ENCODE measurements at regions not wholly inside any gene's neighbourhood (a gene's known extent, or its start where the extent isn't known, plus 50 kb on each side); places are given as distances from the start of the nearest gene placed in this dataset.

DNA sequence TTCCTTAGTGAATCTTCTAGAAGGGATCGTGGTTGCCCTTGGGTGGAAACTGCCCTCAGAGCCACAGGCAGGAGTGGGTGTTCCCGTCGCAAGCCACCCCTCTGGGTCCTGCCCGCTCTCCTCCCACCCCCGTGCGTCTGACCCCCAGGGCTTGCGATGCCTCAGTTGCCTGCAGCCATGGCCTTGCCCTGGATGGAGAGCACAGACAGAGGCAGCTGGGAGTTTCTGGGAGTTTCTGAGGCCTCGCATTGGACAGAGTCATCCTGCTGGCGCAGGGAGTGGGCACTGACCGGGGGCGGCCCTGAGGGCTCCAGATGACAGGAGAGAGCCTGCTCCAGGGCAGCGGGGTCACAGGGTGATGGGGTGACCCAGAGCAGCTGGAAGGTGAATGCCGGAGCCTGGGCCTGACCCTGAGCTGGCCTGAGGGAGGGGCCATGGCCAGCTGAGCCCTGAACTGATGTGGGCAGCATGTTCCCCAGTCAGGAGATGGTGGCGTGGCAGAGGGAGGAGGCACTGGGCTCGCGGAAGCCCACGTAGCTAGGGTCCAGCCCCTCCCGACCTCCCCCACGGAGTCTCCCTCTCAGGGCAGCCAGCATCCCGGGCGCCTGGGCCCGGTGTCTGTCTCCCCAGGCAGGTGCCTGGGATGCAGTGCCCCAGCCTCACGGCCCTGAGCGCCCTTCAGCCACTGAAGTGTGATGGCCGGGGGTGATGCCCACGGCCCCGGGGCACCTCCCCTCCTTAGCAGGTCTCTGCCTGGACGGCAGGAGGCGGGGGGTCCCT lies 1236.2 kb downstream of the BRD1 start:
- Mint-ChIP-seq H3K4me1 (no peaks in the 10 kb centered on the region), H3K36me3 (ENCODE audit: low read depth) (no peaks in the 10 kb centered on the region), H3K9me3 (no peaks in the 10 kb centered on the region), H3K27ac (no peak overlapping the region), H3K27me3 (no peaks in the 10 kb centered on the region), H3K4me3 (no peak overlapping the region)
- ChIA-PET POLR2A (no interaction called here), CTCF (no interaction called here)
- no peak for DNase-seq

DNA sequence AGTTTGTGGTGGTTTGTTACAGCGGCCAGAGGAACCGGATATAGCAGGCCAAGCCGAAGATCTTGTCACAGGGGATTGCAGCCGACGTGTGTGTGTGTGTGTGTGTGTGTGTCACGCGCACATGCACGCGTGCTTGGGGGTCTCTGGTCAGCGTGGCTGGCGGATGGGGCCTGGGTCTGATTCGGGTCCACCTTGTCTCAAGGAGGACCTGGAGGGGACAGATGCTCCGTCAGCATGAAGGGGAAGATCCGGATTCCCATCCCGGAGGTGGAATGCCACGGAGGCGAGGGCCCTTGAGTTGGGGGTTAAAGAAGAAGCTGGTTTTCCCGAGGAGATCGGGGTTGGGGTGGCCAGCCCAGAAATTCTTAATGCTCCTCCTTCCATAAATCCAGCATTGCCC lies 1237.8 kb downstream of the BRD1 start:
- Mint-ChIP-seq H3K36me3 (ENCODE audit: low read depth) (no peaks in the 10 kb centered on the region), H3K27ac (no peak overlapping the region)

DNA sequence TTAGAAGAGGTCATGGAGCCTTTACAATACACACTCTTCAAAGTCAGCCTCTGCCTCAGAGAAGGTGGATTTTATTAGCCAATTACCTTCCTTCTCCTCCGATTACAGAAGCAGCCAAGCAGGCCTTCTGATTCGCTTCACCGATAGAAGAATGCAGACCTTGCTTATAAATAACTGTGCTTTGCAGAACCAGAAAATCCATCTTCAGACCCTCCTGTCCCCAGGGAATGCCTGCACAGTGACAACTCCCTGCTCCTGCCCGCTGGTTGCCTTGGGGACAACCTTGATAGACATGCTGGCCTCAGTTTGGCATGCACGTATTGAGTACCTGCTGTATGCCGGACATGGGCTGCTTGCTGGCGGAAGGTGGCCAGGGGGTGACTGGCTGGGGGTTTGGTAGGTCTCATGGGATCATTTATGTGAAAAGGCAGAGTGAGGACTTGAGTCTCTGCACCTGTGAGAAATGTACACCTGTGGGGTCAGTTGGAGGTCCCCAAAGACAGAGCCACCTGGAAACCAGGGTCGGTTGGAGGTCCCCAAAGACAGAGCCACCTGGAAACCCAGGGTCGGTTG lies 1238.7 kb downstream of the BRD1 start:
- DNase-seq: no peak
- ChIA-PET POLR2A (no interaction called here), CTCF (no interaction called here)
- no peaks in the 10 kb centered on the region for H3K9me3 Mint-ChIP-seq
- H3K27ac Mint-ChIP-seq: no peak overlapping the region
- H3K4me3 Mint-ChIP-seq: no peak overlapping the region
- H3K36me3 Mint-ChIP-seq (ENCODE audit: low read depth): no peaks in the 10 kb centered on the region
- no peaks in the 10 kb centered on the region for H3K27me3 Mint-ChIP-seq
- H3K4me1 Mint-ChIP-seq: no peaks in the 10 kb centered on the region

More for the DNA sequence above, 1237.8 kb downstream of the BRD1 start:
- Mint-ChIP-seq H3K4me3 (no peak overlapping the region), H3K27me3 (no peaks in the 10 kb centered on the region), H3K4me1 (no peaks in the 10 kb centered on the region), H3K9me3 (no peaks in the 10 kb centered on the region)
- ChIA-PET CTCF (no interaction called here), POLR2A (no interaction called here)
- no peak for DNase-seq

DNA sequence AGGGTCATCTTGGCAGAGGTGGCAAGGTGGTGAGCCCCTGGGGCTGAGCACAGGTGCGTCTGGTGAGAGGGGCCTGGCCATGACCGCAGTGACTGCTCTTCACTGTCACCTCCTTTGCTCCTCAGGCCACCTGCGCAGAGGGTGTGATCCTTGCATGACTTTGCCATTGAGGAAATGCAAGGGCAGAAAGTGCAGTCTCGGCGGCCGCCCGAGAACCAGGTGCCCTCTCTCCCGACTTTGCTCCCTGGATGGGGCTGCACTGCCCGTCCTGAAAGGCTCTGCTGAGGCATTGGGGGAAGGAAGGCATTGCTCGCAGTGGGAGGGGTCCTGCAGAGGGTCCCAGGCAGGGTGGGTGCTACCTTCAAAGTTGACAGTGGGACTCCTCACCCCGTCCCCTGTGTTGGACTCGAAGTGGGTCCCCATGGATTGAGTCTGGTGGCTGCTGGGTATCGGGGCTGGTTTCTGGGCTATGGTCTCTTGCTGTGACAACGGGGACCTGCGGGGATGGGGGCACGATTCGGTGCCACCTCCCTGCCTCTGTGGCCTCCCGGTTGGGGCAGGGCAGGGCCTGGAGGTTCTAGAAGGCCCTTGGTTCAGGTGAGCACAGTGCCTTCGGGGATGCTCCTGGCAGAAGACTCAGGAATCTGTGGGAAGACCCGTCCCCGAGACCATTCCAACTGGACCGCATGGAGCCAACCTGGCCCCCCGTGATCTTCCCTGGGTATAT lies 1239.4 kb downstream of the BRD1 start:
- DNase-seq: no peak
- Mint-ChIP-seq H3K9me3 (no peaks in the 10 kb centered on the region), H3K4me1 (no peaks in the 10 kb centered on the region), H3K4me3 (no peak overlapping the region), H3K36me3 (ENCODE audit: low read depth) (no peaks in the 10 kb centered on the region), H3K27ac (no peak overlapping the region), H3K27me3 (no peaks in the 10 kb centered on the region)
- ChIA-PET POLR2A (no interaction called here), CTCF (no interaction called here)

- no peaks in the 10 kb centered on the region for H3K4me1 Mint-ChIP-seq
- no peaks in the 10 kb centered on the region for H3K27me3 Mint-ChIP-seq
- POLR2A ChIA-PET: no interaction called here
- no peak overlapping the region for H3K4me3 Mint-ChIP-seq
- H3K27ac Mint-ChIP-seq: no peak overlapping the region
- no peaks in the 10 kb centered on the region for H3K9me3 Mint-ChIP-seq
- H3K36me3 Mint-ChIP-seq (ENCODE audit: low read depth): no peaks in the 10 kb centered on the region
- CTCF ChIA-PET: no interaction called here
- DNase-seq: no peak
Observed at GRCh38 chr22:48587236-48587865, 1240.3 kb downstream of the BRD1 start.

GRCh38 chr22:48586799-48587185 lies 1240.9 kb downstream of the BRD1 start:
- H3K36me3 Mint-ChIP-seq (ENCODE audit: low read depth): no peaks in the 10 kb centered on the region
- no peaks in the 10 kb centered on the region for H3K4me1 Mint-ChIP-seq
- ChIA-PET CTCF (no interaction called here), POLR2A (no interaction called here)
- no peak overlapping the region for H3K27ac Mint-ChIP-seq
- no peaks in the 10 kb centered on the region for H3K27me3 Mint-ChIP-seq
- no peak for DNase-seq
- H3K4me3 Mint-ChIP-seq: no peak overlapping the region
- no peaks in the 10 kb centered on the region for H3K9me3 Mint-ChIP-seq

DNA sequence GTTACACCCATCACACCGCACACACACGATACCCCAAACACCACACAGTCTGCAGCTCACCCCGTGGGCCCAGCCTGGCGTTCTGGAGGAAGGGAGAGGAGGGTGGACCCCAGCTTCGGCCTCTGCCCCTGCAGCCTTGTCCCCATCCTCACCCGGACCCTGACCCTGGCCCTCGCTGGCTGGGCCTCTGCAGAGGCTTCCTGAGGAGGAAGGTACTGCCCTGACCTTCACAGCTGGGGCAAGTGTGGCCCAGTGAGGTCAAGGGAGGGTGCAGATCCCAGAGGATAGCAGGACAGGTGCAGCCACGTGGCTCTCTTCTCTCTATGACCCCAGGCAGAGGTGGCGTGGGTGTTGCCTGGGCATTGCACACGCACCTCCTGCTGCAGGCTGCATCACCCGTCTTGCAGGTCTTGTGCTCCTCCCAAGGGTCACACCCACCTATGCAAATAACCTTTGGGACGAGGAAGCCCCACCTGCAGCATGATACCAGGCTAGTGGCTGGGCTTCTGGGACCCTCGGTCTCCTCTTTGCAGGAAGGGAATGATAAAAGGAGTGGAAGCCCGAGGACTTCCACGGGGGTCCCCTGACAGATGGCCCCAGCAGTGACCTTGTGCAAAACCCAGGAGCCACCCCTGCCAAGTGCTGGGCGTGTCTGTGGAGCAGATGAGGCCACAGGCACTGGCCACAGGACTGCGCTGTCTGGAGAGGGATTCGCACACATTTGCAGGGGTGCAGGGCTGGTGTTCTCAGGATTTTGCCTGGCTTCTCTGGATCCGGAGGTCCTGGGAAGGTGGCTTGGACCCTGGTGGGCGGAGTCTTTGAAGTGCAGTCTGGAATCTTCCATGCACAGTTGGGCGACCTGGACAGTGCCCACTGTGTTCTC lies 1241.5 kb downstream of the BRD1 start:
- DNase-seq: no peak
- H3K27me3 Mint-ChIP-seq: no peaks in the 10 kb centered on the region
- no peak overlapping the region for H3K4me3 Mint-ChIP-seq
- H3K4me1 Mint-ChIP-seq: no peaks in the 10 kb centered on the region
- CTCF ChIA-PET: no interaction called here
- H3K9me3 Mint-ChIP-seq: no peaks in the 10 kb centered on the region
- no peaks in the 10 kb centered on the region for H3K36me3 Mint-ChIP-seq (ENCODE audit: low read depth)
- H3K27ac Mint-ChIP-seq: no peak overlapping the region
- POLR2A ChIA-PET: no interaction called here

GRCh38 chr22:48584170-48584569 lies 1243.5 kb downstream of the BRD1 start:
- no peak overlapping the region for H3K4me3 Mint-ChIP-seq
- no peak overlapping the region for H3K27ac Mint-ChIP-seq
- no peaks in the 10 kb centered on the region for H3K36me3 Mint-ChIP-seq (ENCODE audit: low read depth)
- no peaks in the 10 kb centered on the region for H3K9me3 Mint-ChIP-seq
- no peaks in the 10 kb centered on the region for H3K27me3 Mint-ChIP-seq
- ChIA-PET POLR2A (no interaction called here), CTCF (no interaction called here)
- no peak for DNase-seq
- H3K4me1 Mint-ChIP-seq: no peaks in the 10 kb centered on the region

DNA sequence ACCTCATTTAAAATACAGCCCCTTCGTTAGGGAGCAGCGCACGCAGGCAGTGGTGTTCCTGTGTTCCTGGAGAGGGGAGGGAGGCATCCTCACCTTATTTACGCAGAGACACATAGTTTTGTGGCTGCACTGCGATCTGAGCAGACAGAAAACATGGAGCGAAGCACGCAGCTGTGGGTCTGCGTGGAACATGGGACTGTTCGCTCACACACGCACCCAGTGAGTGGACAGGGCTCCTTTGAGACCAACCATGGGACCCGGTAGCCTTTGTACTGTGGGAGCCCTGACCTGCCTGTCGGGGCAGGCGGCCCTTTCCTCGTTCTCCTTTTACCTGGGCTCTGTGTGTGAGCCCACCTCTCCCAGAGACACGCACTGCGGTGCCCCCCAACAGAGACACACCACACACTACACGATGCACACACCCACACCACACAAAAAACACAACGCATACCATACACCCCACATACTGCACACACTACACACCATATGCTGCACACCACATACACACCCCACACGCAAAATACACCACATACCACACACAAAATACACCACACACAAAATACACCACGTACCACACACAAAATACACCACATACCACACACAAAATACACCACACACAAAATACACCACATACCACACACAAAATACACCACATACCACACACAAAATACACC lies 1245.7 kb downstream of the BRD1 start:
- Mint-ChIP-seq H3K27me3 (peaks cover 8% of the 10 kb centered on the region), H3K27ac (no peak overlapping the region), H3K36me3 (ENCODE audit: low read depth) (no peaks in the 10 kb centered on the region), H3K9me3 (no peaks in the 10 kb centered on the region), H3K4me1 (no peaks in the 10 kb centered on the region), H3K4me3 (no peak overlapping the region)
- POLR2A ChIA-PET: no interaction called here
- no peak for DNase-seq
- CTCF ChIA-PET: no interaction called here

DNA sequence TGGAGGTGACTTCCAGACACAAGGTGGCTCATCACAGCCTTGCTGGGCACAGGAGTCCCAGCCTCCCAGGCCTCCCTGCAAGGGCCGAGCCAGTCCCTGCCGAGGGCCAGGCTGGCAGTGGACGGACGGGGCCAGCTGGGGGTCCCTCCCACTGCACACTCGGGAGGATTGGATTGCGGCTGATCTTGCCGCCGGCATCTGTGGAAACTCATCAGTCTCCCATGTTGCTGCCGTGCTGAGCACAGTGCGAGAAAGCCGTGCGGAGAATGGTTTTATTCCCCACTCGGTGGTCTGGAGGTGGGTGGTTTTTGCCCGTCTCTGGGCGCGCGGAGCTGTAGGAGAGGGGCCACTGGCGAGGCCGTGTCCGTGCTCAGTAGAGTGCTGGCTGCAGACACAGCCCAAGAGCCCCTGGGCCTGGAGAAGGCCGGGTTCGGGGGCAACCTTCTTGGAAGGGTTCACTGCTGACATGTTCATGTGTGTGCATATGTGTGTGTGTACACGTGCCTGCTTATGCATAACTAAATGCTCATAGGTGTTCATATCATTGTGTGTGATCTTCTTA lies 1246.4 kb downstream of the BRD1 start:
- CTCF ChIA-PET: no interaction called here
- POLR2A ChIA-PET: no interaction called here
- no peak overlapping the region for H3K4me3 Mint-ChIP-seq
- H3K27me3 Mint-ChIP-seq: peaks cover 8% of the 10 kb centered on the region
- H3K27ac Mint-ChIP-seq: no peak overlapping the region
- no peaks in the 10 kb centered on the region for H3K9me3 Mint-ChIP-seq
- DNase-seq: no peak
- H3K4me1 Mint-ChIP-seq: no peaks in the 10 kb centered on the region
- H3K36me3 Mint-ChIP-seq (ENCODE audit: low read depth): no peaks in the 10 kb centered on the region

- Mint-ChIP-seq H3K27me3 (peaks cover 8% of the 10 kb centered on the region), H3K27ac (no peak overlapping the region), H3K36me3 (ENCODE audit: low read depth) (no peaks in the 10 kb centered on the region), H3K9me3 (no peaks in the 10 kb centered on the region), H3K4me3 (no peak overlapping the region), H3K4me1 (no peaks in the 10 kb centered on the region)
- CTCF ChIA-PET: no interaction called here
- no peak for DNase-seq
- POLR2A ChIA-PET: no interaction called here
Observed at GRCh38 chr22:48580481-48580970, 1247.1 kb downstream of the BRD1 start.

DNA sequence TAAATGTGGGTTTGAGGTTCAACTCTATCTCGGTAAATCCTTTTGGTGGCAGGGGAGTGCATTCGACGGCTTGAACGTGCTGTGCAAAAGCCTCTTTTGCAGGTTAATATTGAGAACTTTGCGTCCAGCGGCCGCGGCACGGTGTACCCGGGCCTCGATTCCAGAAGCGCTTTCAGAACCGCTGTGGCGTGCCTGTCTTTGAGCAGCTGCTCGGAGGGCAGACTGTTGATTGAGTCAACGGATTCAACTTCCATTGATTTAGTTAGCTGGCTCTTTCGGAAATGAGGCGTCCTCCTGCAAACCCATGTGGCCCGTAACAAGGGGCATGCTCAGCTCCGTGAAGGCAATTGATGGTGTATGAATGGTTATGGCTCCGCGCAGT lies 1247.8 kb downstream of the BRD1 start:
- ChIA-PET POLR2A (no interaction called here), CTCF (no interaction called here)
- no peak overlapping the region for H3K4me3 Mint-ChIP-seq
- no peaks in the 10 kb centered on the region for H3K36me3 Mint-ChIP-seq (ENCODE audit: low read depth)
- no peaks in the 10 kb centered on the region for H3K4me1 Mint-ChIP-seq
- no peak for DNase-seq
- no peak overlapping the region for H3K27ac Mint-ChIP-seq
- H3K9me3 Mint-ChIP-seq: no peaks in the 10 kb centered on the region
- H3K27me3 Mint-ChIP-seq: peaks cover 8% of the 10 kb centered on the region

Measured in activated CD4-positive, alpha-beta T cell treated with anti-CD3 and anti-CD28 coated beads, Interleukin-2, amount 10 ng/mL, durations not matched to agents 7 days and 5 days (primary cell).